HEK293 (cell line): ENCODE measurements at regions not wholly inside any gene's neighbourhood (a gene's known extent, or its start where the extent isn't known, plus 50 kb on each side); places are given as distances from the start of the nearest gene placed in this dataset.
A peak's percentile ranks its signal among the peaks of the same experiment; 100 is the strongest.

Source experiments
- CTCF ChIA-PET: fragments of 350-600 bp; formaldehyde crosslinking; extraction: SDS; loops from one replicate; lab custom pipeline; 2021; ENCODE audit warnings: antibody characterized with exemption; lab: Yijun Ruan, JAX
- POLR2A ChIA-PET: fragments of 300-600 bp; formaldehyde crosslinking; extraction: SDS; loops from one replicate; lab custom pipeline; 2020; ENCODE audit warnings: antibody characterized with exemption, inconsistent platforms; lab: Yijun Ruan, JAX
- H3K27ac ChIP-seq: fragments of 200-500 bp; sonication (Bioruptor generic); 2 replicates; pipeline ENCODE4 v1.5.1; 2014; ENCODE audit warnings: low read depth, low read length, control low read depth, inconsistent platforms; ENCODE audit errors: extremely low read depth
- H3K36me3 ChIP-seq, 2 experiments: fragments of 200-500 bp in 1 of 2; sonication (Bioruptor generic) in 1 of 2; 1 replicate in 1 of 2; 2 replicates in 1 of 2; pipeline ENCODE4 v1.5.1; 2014 to 2017; ENCODE audit warnings: inconsistent platforms in 2 of 2, low read length in 2 of 2; ENCODE audit not compliant: control insufficient read depth in 2 of 2, insufficient read depth in 1 of 2
- H3K4me1 ChIP-seq: fragments of 200-500 bp; sonication (Bioruptor generic); 2 replicates; pipeline ENCODE4 v1.5.1; 2014; ENCODE audit warnings: mild to moderate bottlenecking, low read length, inconsistent platforms; ENCODE audit not compliant: control insufficient read depth, insufficient read depth
- H3K4me3 ChIP-seq: 2 replicates; pipeline ENCODE4 v1.5.1; 2011; ENCODE audit warnings: low read depth, mild to moderate bottlenecking, control low read depth, low read length, moderate library complexity
- H3K9me3 ChIP-seq: fragments of 200-500 bp; sonication (Bioruptor generic); 2 replicates; pipeline ENCODE4 v1.5.1; 2014; ENCODE audit warnings: low read depth, low read length, inconsistent platforms; ENCODE audit not compliant: control insufficient read depth, insufficient read depth
- GLIS1 ChIP-seq: fragments of 450-650 bp; formaldehyde crosslinking; IDR thresholded peaks from 2 replicates; pipeline ENCODE4 v1.5.1; 2016; ENCODE audit warnings: missing biosample characterization, missing genetic modification characterization
- OSR2 ChIP-seq: fragments of 450-650 bp; formaldehyde crosslinking; IDR thresholded peaks from 2 replicates; pipeline ENCODE4 v1.5.1; 2016; ENCODE audit warnings: missing biosample characterization, missing genetic modification characterization
- PRDM1 ChIP-seq: fragments of 450-650 bp; formaldehyde crosslinking; IDR thresholded peaks from 2 replicates; pipeline ENCODE4; 2016; ENCODE audit warnings: missing biosample characterization, missing genetic modification characterization
- PRDM10 ChIP-seq: fragments of 450-650 bp; formaldehyde crosslinking; IDR thresholded peaks from 2 replicates; pipeline ENCODE4 v1.5.1; 2016; ENCODE audit warnings: missing biosample characterization, missing genetic modification characterization
- SETDB1 ChIP-seq: IDR thresholded peaks from one replicate; pipeline ENCODE4 v1.6.1; 2017; ENCODE audit warnings: mild to moderate bottlenecking, low read length, moderate library complexity, mixed read lengths; ENCODE audit not compliant: insufficient read length
- ZBTB11 ChIP-seq: fragments of 450-650 bp; formaldehyde crosslinking; conservative IDR thresholded peaks from 2 replicates; pipeline ENCODE4 v1.5.1; 2016; ENCODE audit warnings: low read depth, missing biosample characterization, missing genetic modification characterization
- ZIC2 ChIP-seq: fragments of 450-650 bp; formaldehyde crosslinking; IDR thresholded peaks from 2 replicates; pipeline ENCODE4 v1.5.1; 2016; ENCODE audit warnings: missing biosample characterization, missing genetic modification characterization
- ZNF138 ChIP-seq: fragments of 450-650 bp; formaldehyde crosslinking; IDR thresholded peaks from 2 replicates; pipeline ENCODE4 v1.5.1; 2016; ENCODE audit warnings: missing biosample characterization, missing genetic modification characterization, borderline replicate concordance
- ZNF146 ChIP-seq: fragments of 450-650 bp; formaldehyde crosslinking; IDR thresholded peaks from 2 replicates; pipeline ENCODE4 v1.5.1; 2016; ENCODE audit warnings: missing biosample characterization, missing genetic modification characterization
- ZNF2 ChIP-seq: fragments of 450-650 bp; formaldehyde crosslinking; IDR thresholded peaks from 2 replicates; pipeline ENCODE4 v1.5.1; 2016; ENCODE audit warnings: missing biosample characterization, missing genetic modification characterization
- ZNF24 ChIP-seq: fragments of 450-650 bp; formaldehyde crosslinking; IDR thresholded peaks from 2 replicates; pipeline ENCODE4 v1.5.1; 2016; ENCODE audit warnings: missing biosample characterization, missing genetic modification characterization
- ZNF335 ChIP-seq: fragments of 450-650 bp; formaldehyde crosslinking; conservative IDR thresholded peaks from 2 replicates; pipeline ENCODE4 v1.5.1; 2016; ENCODE audit warnings: missing biosample characterization, missing genetic modification characterization
- ZNF366 ChIP-seq: fragments of 450-650 bp; formaldehyde crosslinking; conservative IDR thresholded peaks from 2 replicates; pipeline ENCODE4 v1.5.1; 2016; ENCODE audit warnings: missing biosample characterization, missing genetic modification characterization
- ZNF510 ChIP-seq: fragments of 450-650 bp; formaldehyde crosslinking; IDR thresholded peaks from 2 replicates; pipeline ENCODE4 v1.5.1; 2018; ENCODE audit warnings: mild to moderate bottlenecking, missing genetic modification characterization, missing biosample characterization; ENCODE audit not compliant: insufficient replicate concordance
- ZNF585B ChIP-seq: fragments of 450-650 bp; formaldehyde crosslinking; IDR thresholded peaks from 2 replicates; pipeline ENCODE4 v1.5.1; 2016; ENCODE audit warnings: missing biosample characterization, missing genetic modification characterization
- ZNF600 ChIP-seq: fragments of 450-650 bp; formaldehyde crosslinking; IDR thresholded peaks from 2 replicates; pipeline ENCODE4 v1.5.1; 2016; ENCODE audit warnings: missing biosample characterization, missing genetic modification characterization
- ZNF621 ChIP-seq: fragments of 450-650 bp; formaldehyde crosslinking; IDR thresholded peaks from 2 replicates; pipeline ENCODE4 v1.5.1; 2017; ENCODE audit warnings: missing biosample characterization, missing genetic modification characterization
- TF ChIP-seq, protein P1 (sequence below): fragments of 450-650 bp; formaldehyde crosslinking; IDR thresholded peaks from 2 replicates; pipeline ENCODE4 v1.5.0; 2017; ENCODE audit warnings: missing biosample characterization, missing genetic modification characterization, borderline replicate concordance
- TF ChIP-seq, protein P2 (sequence below): fragments of 450-650 bp; formaldehyde crosslinking; optimal IDR thresholded peaks from 2 replicates; pipeline ENCODE3; 2016; ENCODE audit warnings: missing biosample characterization, mild to moderate bottlenecking, missing genetic modification characterization
- TF ChIP-seq, protein P3 (sequence below): fragments of 450-650 bp; formaldehyde crosslinking; IDR thresholded peaks from 2 replicates; pipeline ENCODE4 v1.5.1; 2016; ENCODE audit warnings: missing biosample characterization, missing genetic modification characterization

DNA sequence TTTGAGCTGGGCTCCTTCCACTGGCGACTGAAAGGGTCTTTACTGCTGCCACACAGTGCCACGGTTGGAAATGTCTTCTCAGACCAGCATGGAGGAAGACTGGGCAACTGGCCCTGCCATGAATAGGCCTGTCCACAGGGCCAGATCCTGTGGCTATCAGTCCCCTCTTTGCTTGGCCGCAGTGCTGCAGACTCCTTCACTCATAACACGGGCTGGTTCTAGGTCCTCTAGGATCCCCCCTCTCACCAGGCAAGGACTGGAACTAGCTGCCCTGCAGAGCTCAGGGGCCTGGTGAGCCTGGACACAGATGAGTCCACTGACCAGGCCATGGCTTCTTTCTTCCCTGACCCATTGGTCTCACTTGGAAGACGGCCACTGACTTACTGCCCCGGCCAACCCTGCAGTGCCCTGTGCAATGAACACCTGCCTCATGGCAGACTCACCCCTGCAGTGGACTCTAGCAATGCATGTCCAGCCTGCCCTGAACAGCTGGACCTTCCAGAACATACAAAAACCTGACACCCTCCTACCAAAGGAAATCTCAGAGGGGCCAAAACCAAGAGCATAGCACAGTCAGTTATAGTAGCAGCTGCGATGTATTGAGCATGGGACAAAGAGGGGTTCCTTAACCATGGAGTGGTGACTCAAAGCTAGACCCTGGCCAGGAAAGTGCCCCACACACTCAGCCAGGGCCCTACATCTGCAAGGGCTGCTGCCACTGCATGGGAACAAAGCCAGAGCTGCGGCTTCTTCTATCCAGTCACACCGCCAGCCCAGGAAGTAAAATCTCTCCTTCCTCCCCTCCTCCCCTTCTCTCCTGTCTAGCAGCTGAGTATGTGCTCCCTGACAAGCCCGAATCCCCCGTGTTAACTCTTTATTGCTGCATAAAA is 72.1 kb upstream of the ITGA11 start (continued):
- TF ChIP-seq, protein P1, sequence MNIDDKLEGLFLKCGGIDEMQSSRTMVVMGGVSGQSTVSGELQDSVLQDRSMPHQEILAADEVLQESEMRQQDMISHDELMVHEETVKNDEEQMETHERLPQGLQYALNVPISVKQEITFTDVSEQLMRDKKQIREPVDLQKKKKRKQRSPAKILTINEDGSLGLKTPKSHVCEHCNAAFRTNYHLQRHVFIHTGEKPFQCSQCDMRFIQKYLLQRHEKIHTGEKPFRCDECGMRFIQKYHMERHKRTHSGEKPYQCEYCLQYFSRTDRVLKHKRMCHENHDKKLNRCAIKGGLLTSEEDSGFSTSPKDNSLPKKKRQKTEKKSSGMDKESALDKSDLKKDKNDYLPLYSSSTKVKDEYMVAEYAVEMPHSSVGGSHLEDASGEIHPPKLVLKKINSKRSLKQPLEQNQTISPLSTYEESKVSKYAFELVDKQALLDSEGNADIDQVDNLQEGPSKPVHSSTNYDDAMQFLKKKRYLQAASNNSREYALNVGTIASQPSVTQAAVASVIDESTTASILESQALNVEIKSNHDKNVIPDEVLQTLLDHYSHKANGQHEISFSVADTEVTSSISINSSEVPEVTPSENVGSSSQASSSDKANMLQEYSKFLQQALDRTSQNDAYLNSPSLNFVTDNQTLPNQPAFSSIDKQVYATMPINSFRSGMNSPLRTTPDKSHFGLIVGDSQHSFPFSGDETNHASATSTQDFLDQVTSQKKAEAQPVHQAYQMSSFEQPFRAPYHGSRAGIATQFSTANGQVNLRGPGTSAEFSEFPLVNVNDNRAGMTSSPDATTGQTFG (tag by site-specific recombination) = no peak
- TF ChIP-seq ZNF585B (tag by site-specific recombination) = no peak
- no peak for TF ChIP-seq ZNF2 (tag by site-specific recombination)
- no peak for TF ChIP-seq SETDB1
- TF ChIP-seq, all 188 proteins: peak for 0

GRCh38 chr15:68504681-68505170 is 72.8 kb upstream of the ITGA11 start:
- H3K9me3 ChIP-seq = no peaks in the 10 kb centered on the region
- no peaks in the 10 kb centered on the region for H3K4me1 ChIP-seq
- CTCF ChIA-PET = interaction anchor here (0.9 kb wide), 1 partner anchor 34 kb away, joined by 6 read pairs; no protein-coding TSS in a partner anchor
- no peak overlapping the region for H3K4me3 ChIP-seq
- no peaks in the 10 kb centered on the region for H3K36me3 ChIP-seq
- no peak overlapping the region for H3K27ac ChIP-seq
- TF ChIP-seq ZNF600 (no peak), OSR2 (no peak), ZIC2 (peak; percentile 42; the same call in 1 of the 2 replicates), GLIS1 (tag by site-specific recombination) (peak; percentile 55), ZNF24 (tag by site-specific recombination) (no peak), ZNF138 (tag by site-specific recombination) (no peak)
- TF ChIP-seq, protein P2, sequence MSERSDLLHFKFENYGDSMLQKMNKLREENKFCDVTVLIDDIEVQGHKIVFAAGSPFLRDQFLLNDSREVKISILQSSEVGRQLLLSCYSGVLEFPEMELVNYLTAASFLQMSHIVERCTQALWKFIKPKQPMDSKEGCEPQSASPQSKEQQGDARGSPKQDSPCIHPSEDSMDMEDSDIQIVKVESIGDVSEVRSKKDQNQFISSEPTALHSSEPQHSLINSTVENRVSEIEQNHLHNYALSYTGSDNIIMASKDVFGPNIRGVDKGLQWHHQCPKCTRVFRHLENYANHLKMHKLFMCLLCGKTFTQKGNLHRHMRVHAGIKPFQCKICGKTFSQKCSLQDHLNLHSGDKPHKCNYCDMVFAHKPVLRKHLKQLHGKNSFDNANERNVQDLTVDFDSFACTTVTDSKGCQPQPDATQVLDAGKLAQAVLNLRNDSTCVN (tag by site-specific recombination) = no peak
- TF ChIP-seq, protein P3, sequence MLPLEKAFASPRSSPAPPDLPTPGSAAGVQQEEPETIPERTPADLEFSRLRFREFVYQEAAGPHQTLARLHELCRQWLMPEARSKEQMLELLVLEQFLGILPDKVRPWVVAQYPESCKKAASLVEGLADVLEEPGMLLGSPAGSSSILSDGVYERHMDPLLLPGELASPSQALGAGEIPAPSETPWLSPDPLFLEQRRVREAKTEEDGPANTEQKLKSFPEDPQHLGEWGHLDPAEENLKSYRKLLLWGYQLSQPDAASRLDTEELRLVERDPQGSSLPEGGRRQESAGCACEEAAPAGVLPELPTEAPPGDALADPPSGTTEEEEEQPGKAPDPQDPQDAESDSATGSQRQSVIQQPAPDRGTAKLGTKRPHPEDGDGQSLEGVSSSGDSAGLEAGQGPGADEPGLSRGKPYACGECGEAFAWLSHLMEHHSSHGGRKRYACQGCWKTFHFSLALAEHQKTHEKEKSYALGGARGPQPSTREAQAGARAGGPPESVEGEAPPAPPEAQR (tag by site-specific recombination) = no peak
- POLR2A ChIA-PET = no interaction called here

- Histone ChIP-seq H3K27ac (no peak overlapping the region), H3K9me3 (no peaks in the 10 kb centered on the region), H3K4me3 (no peak overlapping the region), H3K4me1 (no peaks in the 10 kb centered on the region), H3K36me3 (no peaks in the 10 kb centered on the region)
- CTCF ChIA-PET = no interaction called here
- POLR2A ChIA-PET = no interaction called here
- no peak for TF ChIP-seq PRDM10 (tag by site-specific recombination)
- no peak for TF ChIP-seq ZNF510 (tag by site-specific recombination)
- no peak for TF ChIP-seq ZNF366 (tag by site-specific recombination)
- TF ChIP-seq PRDM1 (tag by site-specific recombination) = no peak
- TF ChIP-seq ZNF621 (tag by site-specific recombination) = no peak
- no peak for TF ChIP-seq ZBTB11 (tag by site-specific recombination)
- no peak for TF ChIP-seq ZNF146 (tag by site-specific recombination)
- TF ChIP-seq ZNF335 (tag by site-specific recombination) = no peak
These were observed 72.7 kb upstream of the CORO2B start for GRCh38 chr15:68506071-68506470.
